NT2/D1 (cell line): ENCODE measurements at regions not wholly inside any gene's neighbourhood (a gene's known extent, or its start where the extent isn't known, plus 50 kb on each side); places are given as distances from the start of the nearest gene placed in this dataset.

Source experiments
- YY1 ChIP-seq: IDR thresholded peaks from 2 replicates; pipeline ENCODE4 v1.6.1; 2011; ENCODE audit not compliant: insufficient read length, insufficient read depth
- ZNF274 ChIP-seq: IDR thresholded peaks from 2 replicates; pipeline ENCODE4 v1.6.1; 2011; ENCODE audit warnings: mild to moderate bottlenecking, low read depth, low read length

GRCh38 chr5:175159956-175160355, 284.0 kb downstream of the DRD1 start:
- no peak for TF ChIP-seq ZNF274
- no peak for TF ChIP-seq YY1
